HCT116 (cell line): ENCODE measurements at regions not wholly inside any gene's neighbourhood (a gene's known extent, or its start where the extent isn't known, plus 50 kb on each side); places are given as distances from the start of the nearest gene placed in this dataset.

Source experiments
- ATAC-seq: fragments of 200-7000 bp; cut with Tn5 transposase; 2 replicates; pipeline ENCODE4 v1.9.1; 2020; ENCODE audit warnings: mild to moderate bottlenecking, moderate library complexity
- BruUV-seq: library from RNA; stranded (reverse); fragments of 400-500 nt; replicated peaks from 2 replicates; lab custom pipeline; 2021; lab: Mats Ljungman, UMichigan
- CTCF ChIA-PET: fragments of 300-600 bp; sonication (Branson Sonifier 250); formaldehyde crosslinking; loops from one replicate; lab custom pipeline; 2021; ENCODE audit warnings: antibody characterized with exemption; lab: Charles Lee
- POLR2A ChIA-PET: fragments of 300-600, 350-600 bp; sonication (Branson Sonifier 250); formaldehyde crosslinking; loops from one replicate; lab custom pipeline; 2021; ENCODE audit warnings: antibody characterized with exemption; lab: Charles Lee
- RAD21 ChIA-PET, 2 experiments: fragments of 300-600 bp; sonication (Branson Sonifier 250); formaldehyde crosslinking; loops; one replicate each; lab custom pipeline; 2023; ENCODE audit warnings: low total read pairs in 2 of 2; ENCODE audit not compliant: uncharacterized antibody in 2 of 2, unreplicated experiment in 2 of 2, low non-redundant PET in 1 of 2; lab: Charles Lee
- DNase-seq: peaks from one replicate; pipeline ENCODE4 v3.0.0-alpha.2; 2010; ENCODE audit warnings: low read depth, low spot score
- H2AFZ ChIP-seq: fragments of 200-600 bp; shearing (Covaris generic), sonication (generic); 2 replicates; pipeline ENCODE4 v1.6.1; 2017; ENCODE audit warnings: low read depth, mixed run types, mixed read lengths, antibody characterized with exemption, low read length; ENCODE audit not compliant: poor library complexity, severe bottlenecking
- H3K27ac ChIP-seq: 2 replicates; pipeline ENCODE4 v1.5.1; 2012; ENCODE audit warnings: low read depth, low read length
- H3K27me3 ChIP-seq: fragments of 200-600 bp; sonication (generic); 2 replicates; pipeline ENCODE4 v1.6.1; 2016; ENCODE audit warnings: mixed run types, low read length, mixed read lengths; ENCODE audit not compliant: insufficient read depth
- H3K36me3 ChIP-seq, 2 experiments: fragments of 200-500 bp in 1 of 2; fragments of 200-600 bp in 1 of 2; sonication (Bioruptor generic) in 1 of 2; sonication (generic) in 1 of 2; 2 replicates each; pipeline versions ENCODE4 v1.5.1 to v1.6.1; 2014 to 2016; ENCODE audit warnings: low read length in 2 of 2, inconsistent platforms in 1 of 2, mixed read lengths in 1 of 2, mixed run types in 1 of 2; ENCODE audit not compliant: insufficient read depth in 2 of 2, control insufficient read depth in 1 of 2
- H3K4me1 ChIP-seq, 2 experiments: fragments of 200-600 bp in 1 of 2; sonication (generic) in 1 of 2; 2 replicates each; pipeline versions ENCODE4 v1.5.1 to v1.6.1; 2012 to 2017; ENCODE audit warnings: low read length in 2 of 2, inconsistent platforms in 1 of 2, mild to moderate bottlenecking in 1 of 2, mixed read lengths in 1 of 2, mixed run types in 1 of 2, moderate library complexity in 1 of 2; ENCODE audit not compliant: insufficient read depth in 2 of 2, control insufficient read depth in 1 of 2
- H3K4me2 ChIP-seq: fragments of 200-600 bp; sonication (generic); 2 replicates; pipeline ENCODE4 v1.6.1; 2017; ENCODE audit warnings: mixed run types, low read length, mixed read lengths
- H3K4me3 ChIP-seq, 2 experiments: fragments of 200-600 bp in 1 of 2; sonication (generic) in 1 of 2; replicated peaks in 1 of 2; 2 replicates each; pipeline ENCODE4 v1.5.1; 2011 to 2016; ENCODE audit warnings: low read length in 2 of 2, control low read depth in 1 of 2, low read depth in 1 of 2, mild to moderate bottlenecking in 1 of 2, mixed read lengths in 1 of 2, mixed run types in 1 of 2
- H3K79me2 ChIP-seq: fragments of 200-600 bp; sonication (generic); 2 replicates; pipeline ENCODE4 v1.6.1; 2017; ENCODE audit warnings: mild to moderate bottlenecking, mixed run types, low read length, moderate library complexity, mixed read lengths; ENCODE audit not compliant: insufficient read depth
- H3K9ac ChIP-seq: fragments of 200-600 bp; sonication (generic); 2 replicates; pipeline ENCODE4 v1.6.1; 2016; ENCODE audit warnings: low read length, mixed read lengths
- H3K9me2 ChIP-seq: fragments of 200-600 bp; sonication (generic), shearing (Covaris generic); 2 replicates; pipeline ENCODE4 v1.6.1; 2017; ENCODE audit warnings: mixed run types, mild to moderate bottlenecking, moderate library complexity; ENCODE audit not compliant: insufficient read depth
- H3K9me3 ChIP-seq, 2 experiments: fragments of 200-500 bp in 1 of 2; fragments of 200-600 bp in 1 of 2; sonication (Bioruptor generic) in 1 of 2; sonication (generic) in 1 of 2; 2 replicates each; pipeline ENCODE4 v1.6.1; 2014 to 2017; ENCODE audit warnings: low read length in 2 of 2, mixed read lengths in 2 of 2, inconsistent platforms in 1 of 2, low read depth in 1 of 2, mild to moderate bottlenecking in 1 of 2, mixed run types in 1 of 2, moderate library complexity in 1 of 2; ENCODE audit not compliant: control insufficient read depth in 1 of 2, insufficient read depth in 1 of 2
- H4K20me1 ChIP-seq: fragments of 200-600 bp; sonication (generic), shearing (Covaris generic); 2 replicates; pipeline ENCODE4 v1.6.1; 2017; ENCODE audit warnings: mixed run types, mild to moderate bottlenecking, moderate library complexity; ENCODE audit not compliant: insufficient read depth
- CBX3 ChIP-seq: IDR thresholded peaks from 2 replicates; pipeline ENCODE4 v1.6.1; 2012; ENCODE audit warnings: low read depth
- EZH2 ChIP-seq: fragments of 200-600 bp; sonication (generic); IDR thresholded peaks from 2 replicates; pipeline ENCODE4 v1.6.1; 2017; ENCODE audit warnings: antibody characterized with exemption, mixed run types
- JUND ChIP-seq: IDR thresholded peaks from 2 replicates; pipeline ENCODE4 v1.6.1; 2012
- POLR2AphosphoS5 ChIP-seq: IDR thresholded peaks from 2 replicates; pipeline ENCODE4 v1.6.1; 2011; ENCODE audit warnings: mild to moderate bottlenecking, low read depth, low read length, moderate library complexity
- RAD21 ChIP-seq: IDR thresholded peaks from 2 replicates; pipeline ENCODE4 v1.6.1; 2012; ENCODE audit warnings: low read depth, mild to moderate bottlenecking
- SIN3A ChIP-seq: IDR thresholded peaks from 2 replicates; pipeline ENCODE4 v1.6.1; 2012; ENCODE audit warnings: low read depth
- SRF ChIP-seq: IDR thresholded peaks from 2 replicates; pipeline ENCODE4 v1.6.1; 2012; ENCODE audit warnings: low read depth
- TCF7L2 ChIP-seq: IDR thresholded peaks from 2 replicates; pipeline ENCODE4 v1.7.0; 2011; ENCODE audit warnings: borderline replicate concordance, inconsistent platforms; ENCODE audit not compliant: insufficient read depth, insufficient read length; ENCODE audit errors: extremely low read depth
- YY1 ChIP-seq: IDR thresholded peaks from 2 replicates; pipeline ENCODE4 v1.6.1; 2011; ENCODE audit warnings: low read length, low read depth, moderate library complexity, mild to moderate bottlenecking; ENCODE audit not compliant: insufficient replicate concordance; ENCODE audit errors: extremely low read depth
- intact Hi-C: fragments of 100-400 bp; cut with micrococcal nuclease; formaldehyde crosslinking; loops from 2 replicates; pipeline ENCODE4 v1.10.0; 2022
- TF ChIP-seq, protein P1 (sequence below): IDR thresholded peaks from 2 replicates; pipeline ENCODE4 v1.6.1; 2012; ENCODE audit warnings: low read depth
- TF ChIP-seq, protein P2 (sequence below), 3 experiments: fragments of 200-600 bp in 1 of 3; sonication (generic) in 1 of 3; IDR thresholded peaks in 2 of 3; conservative IDR thresholded peaks in 1 of 3; 2 replicates each; pipeline ENCODE4 v1.5.1; 2012 to 2017; ENCODE audit warnings: low read depth in 2 of 3, low read length in 2 of 3, antibody characterized with exemption in 1 of 3, borderline replicate concordance in 1 of 3, control low read depth in 1 of 3, mild to moderate bottlenecking in 1 of 3, mixed read lengths in 1 of 3, mixed run types in 1 of 3, moderate library complexity in 1 of 3; ENCODE audit not compliant: insufficient read depth in 1 of 3
- TF ChIP-seq, protein P3 (sequence below): IDR thresholded peaks from 2 replicates; pipeline ENCODE4 v1.6.1; 2012

DNA sequence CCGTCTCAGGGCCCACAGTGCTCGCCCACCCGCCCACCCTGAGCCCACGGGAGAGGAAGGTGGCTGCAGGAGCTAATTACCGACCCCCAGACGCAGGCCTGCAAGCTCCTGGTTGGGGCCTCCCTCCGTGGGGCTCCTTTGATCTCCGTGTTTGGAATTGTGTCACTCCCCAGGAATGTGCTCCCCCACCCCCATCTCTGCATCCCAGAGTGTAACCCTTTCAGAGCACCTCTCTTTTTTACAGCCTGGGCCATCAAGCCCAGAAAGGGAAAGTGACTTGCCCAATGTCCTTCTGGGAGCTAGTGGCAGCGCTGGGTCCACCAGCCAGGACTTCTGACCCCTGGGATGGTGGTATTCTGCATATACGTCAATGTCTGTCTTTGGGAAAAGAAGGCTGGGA lies 335.1 kb downstream of the CYRIA start:
- Histone ChIP-seq H3K79me2 (no peaks in the 10 kb centered on the region), H3K9me3 (no peaks in the 10 kb centered on the region), H3K9me2 (no peaks in the 10 kb centered on the region), H3K27ac (no peak overlapping the region), H3K36me3 (no peaks in the 10 kb centered on the region), H3K4me3 (no peak overlapping the region), H2AFZ (no peak overlapping the region), H4K20me1 (no peaks in the 10 kb centered on the region; the same call in 1 of the 2 replicates), H3K9ac (no peak overlapping the region), H3K27me3 (peaks cover 9% of the 10 kb centered on the region; the same call in 1 of the 2 replicates), H3K4me2 (no peak overlapping the region), H3K4me1 (no peaks in the 10 kb centered on the region)
- CTCF ChIA-PET = no interaction called here
- intact Hi-C loops = no loop called here
- RAD21 ChIA-PET = no interaction called here
- POLR2A ChIA-PET = no interaction called here
- TF ChIP-seq POLR2AphosphoS5 = no peak
- TF ChIP-seq TCF7L2 = no peak
- no peak for TF ChIP-seq CBX3
- TF ChIP-seq EZH2 = no peak
- no peak for TF ChIP-seq JUND
- no peak for TF ChIP-seq SIN3A
- TF ChIP-seq, protein P1, sequence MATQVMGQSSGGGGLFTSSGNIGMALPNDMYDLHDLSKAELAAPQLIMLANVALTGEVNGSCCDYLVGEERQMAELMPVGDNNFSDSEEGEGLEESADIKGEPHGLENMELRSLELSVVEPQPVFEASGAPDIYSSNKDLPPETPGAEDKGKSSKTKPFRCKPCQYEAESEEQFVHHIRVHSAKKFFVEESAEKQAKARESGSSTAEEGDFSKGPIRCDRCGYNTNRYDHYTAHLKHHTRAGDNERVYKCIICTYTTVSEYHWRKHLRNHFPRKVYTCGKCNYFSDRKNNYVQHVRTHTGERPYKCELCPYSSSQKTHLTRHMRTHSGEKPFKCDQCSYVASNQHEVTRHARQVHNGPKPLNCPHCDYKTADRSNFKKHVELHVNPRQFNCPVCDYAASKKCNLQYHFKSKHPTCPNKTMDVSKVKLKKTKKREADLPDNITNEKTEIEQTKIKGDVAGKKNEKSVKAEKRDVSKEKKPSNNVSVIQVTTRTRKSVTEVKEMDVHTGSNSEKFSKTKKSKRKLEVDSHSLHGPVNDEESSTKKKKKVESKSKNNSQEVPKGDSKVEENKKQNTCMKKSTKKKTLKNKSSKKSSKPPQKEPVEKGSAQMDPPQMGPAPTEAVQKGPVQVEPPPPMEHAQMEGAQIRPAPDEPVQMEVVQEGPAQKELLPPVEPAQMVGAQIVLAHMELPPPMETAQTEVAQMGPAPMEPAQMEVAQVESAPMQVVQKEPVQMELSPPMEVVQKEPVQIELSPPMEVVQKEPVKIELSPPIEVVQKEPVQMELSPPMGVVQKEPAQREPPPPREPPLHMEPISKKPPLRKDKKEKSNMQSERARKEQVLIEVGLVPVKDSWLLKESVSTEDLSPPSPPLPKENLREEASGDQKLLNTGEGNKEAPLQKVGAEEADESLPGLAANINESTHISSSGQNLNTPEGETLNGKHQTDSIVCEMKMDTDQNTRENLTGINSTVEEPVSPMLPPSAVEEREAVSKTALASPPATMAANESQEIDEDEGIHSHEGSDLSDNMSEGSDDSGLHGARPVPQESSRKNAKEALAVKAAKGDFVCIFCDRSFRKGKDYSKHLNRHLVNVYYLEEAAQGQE = no peak
- TF ChIP-seq, protein P2, sequence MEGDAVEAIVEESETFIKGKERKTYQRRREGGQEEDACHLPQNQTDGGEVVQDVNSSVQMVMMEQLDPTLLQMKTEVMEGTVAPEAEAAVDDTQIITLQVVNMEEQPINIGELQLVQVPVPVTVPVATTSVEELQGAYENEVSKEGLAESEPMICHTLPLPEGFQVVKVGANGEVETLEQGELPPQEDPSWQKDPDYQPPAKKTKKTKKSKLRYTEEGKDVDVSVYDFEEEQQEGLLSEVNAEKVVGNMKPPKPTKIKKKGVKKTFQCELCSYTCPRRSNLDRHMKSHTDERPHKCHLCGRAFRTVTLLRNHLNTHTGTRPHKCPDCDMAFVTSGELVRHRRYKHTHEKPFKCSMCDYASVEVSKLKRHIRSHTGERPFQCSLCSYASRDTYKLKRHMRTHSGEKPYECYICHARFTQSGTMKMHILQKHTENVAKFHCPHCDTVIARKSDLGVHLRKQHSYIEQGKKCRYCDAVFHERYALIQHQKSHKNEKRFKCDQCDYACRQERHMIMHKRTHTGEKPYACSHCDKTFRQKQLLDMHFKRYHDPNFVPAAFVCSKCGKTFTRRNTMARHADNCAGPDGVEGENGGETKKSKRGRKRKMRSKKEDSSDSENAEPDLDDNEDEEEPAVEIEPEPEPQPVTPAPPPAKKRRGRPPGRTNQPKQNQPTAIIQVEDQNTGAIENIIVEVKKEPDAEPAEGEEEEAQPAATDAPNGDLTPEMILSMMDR (IDR thresholded peaks at IDR 0.05 in 2 of 3, conservative IDR thresholded peaks at IDR 0.05 in 1 of 3; ENCODE audit: borderline replicate concordance in 1 of 3, insufficient read depth in 1 of 3, low read depth in 2 of 3, low read length in 2 of 3) = no peak
- TF ChIP-seq YY1 = no peak
- TF ChIP-seq, protein P3, sequence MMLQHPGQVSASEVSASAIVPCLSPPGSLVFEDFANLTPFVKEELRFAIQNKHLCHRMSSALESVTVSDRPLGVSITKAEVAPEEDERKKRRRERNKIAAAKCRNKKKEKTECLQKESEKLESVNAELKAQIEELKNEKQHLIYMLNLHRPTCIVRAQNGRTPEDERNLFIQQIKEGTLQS = no peak
- no peak for TF ChIP-seq RAD21
- no peak for TF ChIP-seq SRF
- no TSS peak for BruUV-seq
- DNase-seq (no peak), ATAC-seq (no peak)
